ENCODE measurements at regions not wholly inside any gene's neighbourhood (a gene's known extent, or its start where the extent isn't known, plus 50 kb on each side); places are given as distances from the start of the nearest gene placed in this dataset.

GRCh38 chrX:40383360-40383759 lies 197.4 kb upstream of the ATP6AP2 start:
- TF ChIP-seq GABPA (IDR thresholded peaks at IDR 0.05; ENCODE audit: low read depth) (no peak), POLR2AphosphoS5 (IDR thresholded peaks at IDR 0.05; ENCODE audit: low read depth, low read length) (no peak), CTCF (IDR thresholded peaks at IDR 0.05) (no peak), MAX (IDR thresholded peaks at IDR 0.05; ENCODE audit: low read depth) (no peak), RCOR1 (IDR thresholded peaks at IDR 0.05; ENCODE audit: low read length) (no peak), TAF1 (IDR thresholded peaks at IDR 0.05; ENCODE audit: borderline replicate concordance, low read depth, low read length) (no peak), REST (IDR thresholded peaks at IDR 0.05; ENCODE audit: low read depth, low read length) (no peak), RAD21 (IDR thresholded peaks at IDR 0.05; ENCODE audit: low read length) (no peak), SIN3A (IDR thresholded peaks at IDR 0.05; ENCODE audit: borderline replicate concordance, low read depth, low read length) (no peak), RFX5 (IDR thresholded peaks at IDR 0.05; ENCODE audit: low read length) (no peak)

Measured in SK-N-SH (cell line).